ENCODE measurements at regions not wholly inside any gene's neighbourhood (a gene's known extent, or its start where the extent isn't known, plus 50 kb on each side); places are given as distances from the start of the nearest gene placed in this dataset.
"Not testable (repeated sequence)": the region's sequence is repeated elsewhere in the genome, so short reads cannot be mapped to it uniquely, and the experiment has no call there.

DNA sequence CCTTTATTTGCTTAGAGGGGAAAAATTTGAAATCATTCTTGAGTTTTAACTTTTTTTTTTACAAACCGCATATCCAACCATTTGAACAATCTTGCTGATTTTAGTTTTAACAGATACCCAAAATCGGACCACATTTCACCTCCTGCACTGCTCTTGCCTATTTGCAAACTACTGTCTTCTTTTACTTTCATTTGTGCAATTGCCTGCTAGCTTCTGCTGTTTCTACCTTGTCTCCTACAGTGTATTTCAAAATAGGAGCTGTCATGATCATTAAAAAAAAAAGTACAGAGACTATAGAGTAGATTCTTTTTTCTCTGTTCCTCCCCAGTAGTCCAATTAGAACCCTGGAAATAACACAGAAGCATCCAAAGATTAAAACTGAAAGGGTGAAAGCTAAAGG lies 1081.2 kb downstream of the SOCS6 start:
- in situ Hi-C loops (cut with MboI; ENCODE audit: low sequenced_read_pairs in 4 of 4) = no loop called here
- no peak for DNase-seq
- no peak for TF ChIP-seq POLR2A (IDR thresholded peaks at IDR 0.05)
- TF ChIP-seq, protein P1, sequence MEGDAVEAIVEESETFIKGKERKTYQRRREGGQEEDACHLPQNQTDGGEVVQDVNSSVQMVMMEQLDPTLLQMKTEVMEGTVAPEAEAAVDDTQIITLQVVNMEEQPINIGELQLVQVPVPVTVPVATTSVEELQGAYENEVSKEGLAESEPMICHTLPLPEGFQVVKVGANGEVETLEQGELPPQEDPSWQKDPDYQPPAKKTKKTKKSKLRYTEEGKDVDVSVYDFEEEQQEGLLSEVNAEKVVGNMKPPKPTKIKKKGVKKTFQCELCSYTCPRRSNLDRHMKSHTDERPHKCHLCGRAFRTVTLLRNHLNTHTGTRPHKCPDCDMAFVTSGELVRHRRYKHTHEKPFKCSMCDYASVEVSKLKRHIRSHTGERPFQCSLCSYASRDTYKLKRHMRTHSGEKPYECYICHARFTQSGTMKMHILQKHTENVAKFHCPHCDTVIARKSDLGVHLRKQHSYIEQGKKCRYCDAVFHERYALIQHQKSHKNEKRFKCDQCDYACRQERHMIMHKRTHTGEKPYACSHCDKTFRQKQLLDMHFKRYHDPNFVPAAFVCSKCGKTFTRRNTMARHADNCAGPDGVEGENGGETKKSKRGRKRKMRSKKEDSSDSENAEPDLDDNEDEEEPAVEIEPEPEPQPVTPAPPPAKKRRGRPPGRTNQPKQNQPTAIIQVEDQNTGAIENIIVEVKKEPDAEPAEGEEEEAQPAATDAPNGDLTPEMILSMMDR (IDR thresholded peaks at IDR 0.05 in 4 of 5, conservative IDR thresholded peaks at IDR 0.05 in 1 of 5) = no peak
- H3K36me3 ChIP-seq = no peaks in the 10 kb centered on the region
- H3K9me3 ChIP-seq = no peaks in the 10 kb centered on the region
- H3K27me3 ChIP-seq = no peaks in the 10 kb centered on the region
- intact Hi-C loops (cut with DNase I; ENCODE audit: low total_unique reads) = no loop called here
- no peaks in the 10 kb centered on the region for H3K4me1 ChIP-seq
- no peak overlapping the region for H3K4me3 ChIP-seq
- ATAC-seq = no peak
- H3K27ac ChIP-seq = no peak overlapping the region

DNA sequence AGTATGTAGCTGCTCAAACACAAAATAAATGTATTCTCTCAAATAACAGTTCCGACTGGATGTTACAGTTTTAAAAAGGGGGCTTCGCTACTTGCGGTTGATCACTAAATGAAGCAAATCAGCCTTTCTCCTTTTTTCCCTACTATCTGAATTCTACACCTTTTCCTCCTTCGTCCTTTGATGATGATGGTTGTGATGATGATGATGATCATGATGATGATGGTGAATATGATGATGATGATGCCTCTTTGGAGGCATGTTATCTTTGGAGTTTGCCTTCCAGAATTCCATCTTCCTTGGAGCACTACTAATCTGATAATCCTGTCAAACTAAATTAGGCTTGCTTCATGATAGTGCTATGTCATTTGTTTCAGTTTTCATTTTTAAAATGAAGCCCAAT lies 1073.3 kb downstream of the SOCS6 start:
- ATAC-seq (no peak), DNase-seq (no peak)
- H3K27me3 ChIP-seq = no peaks in the 10 kb centered on the region
- H3K27ac ChIP-seq = no peak overlapping the region
- H3K36me3 ChIP-seq = no peaks in the 10 kb centered on the region
- H3K9me3 ChIP-seq = no peaks in the 10 kb centered on the region
- in situ Hi-C loops (cut with MboI; ENCODE audit: low sequenced_read_pairs in 4 of 4) (no loop called here), intact Hi-C loops (cut with DNase I; ENCODE audit: low total_unique reads) (no loop called here)
- no peak overlapping the region for H3K4me3 ChIP-seq
- TF ChIP-seq POLR2A (IDR thresholded peaks at IDR 0.05) = no peak
- TF ChIP-seq, protein P1 (IDR thresholded peaks at IDR 0.05 in 4 of 5, conservative IDR thresholded peaks at IDR 0.05 in 1 of 5) = no peak
- no peaks in the 10 kb centered on the region for H3K4me1 ChIP-seq

DNA sequence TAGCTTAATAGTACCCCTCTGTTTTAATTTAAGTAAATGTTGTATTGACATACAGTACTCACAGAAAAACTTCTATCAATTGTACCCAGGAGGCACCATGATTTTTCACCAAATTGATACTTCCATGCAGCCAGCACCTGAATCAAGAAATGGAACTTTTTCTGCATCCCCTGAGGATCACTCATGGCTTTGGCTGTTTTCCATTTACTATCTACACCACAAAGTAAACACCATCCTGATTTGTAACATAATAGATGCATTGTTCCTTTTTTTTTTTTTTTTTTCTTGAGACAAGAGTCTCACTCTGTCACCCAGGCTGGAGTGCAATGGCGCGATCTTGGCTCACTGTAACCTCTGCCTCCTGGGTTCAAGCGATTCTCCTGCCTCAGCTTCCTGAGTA lies 1066.8 kb downstream of the SOCS6 start:
- H3K27me3 ChIP-seq; in situ Hi-C loops (cut with MboI; ENCODE audit: low sequenced_read_pairs in 4 of 4); H3K9me3 ChIP-seq; intact Hi-C loops (cut with DNase I; ENCODE audit: low total_unique reads); H3K27ac ChIP-seq; ATAC-seq; H3K36me3 ChIP-seq; H3K4me3 ChIP-seq; DNase-seq; H3K4me1 ChIP-seq: not testable (repeated sequence)

DNA sequence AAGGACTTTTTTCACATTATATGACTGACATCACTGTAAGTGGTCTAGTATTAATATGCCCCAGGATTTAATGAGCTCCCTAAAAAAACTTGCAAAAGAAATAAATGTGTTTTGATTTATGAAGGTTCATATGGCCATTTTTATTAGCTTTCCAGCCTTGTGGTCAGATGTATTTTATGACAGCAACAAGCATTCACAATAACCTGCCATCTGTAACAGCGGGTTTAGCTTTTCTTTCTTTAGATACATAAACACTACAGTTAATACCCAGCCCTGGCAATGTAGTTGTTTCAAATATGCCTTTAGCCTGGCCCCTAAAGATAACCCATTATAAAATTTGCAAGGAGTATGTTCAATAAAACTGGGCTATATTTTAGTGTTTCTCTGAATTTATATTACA lies 1063.8 kb downstream of the SOCS6 start:
- Histone ChIP-seq H3K27me3 (no peaks in the 10 kb centered on the region), H3K36me3 (no peaks in the 10 kb centered on the region), H3K27ac (no peak overlapping the region), H3K4me3 (no peak overlapping the region), H3K4me1 (no peaks in the 10 kb centered on the region), H3K9me3 (no peaks in the 10 kb centered on the region)
- in situ Hi-C loops (cut with MboI; ENCODE audit: low sequenced_read_pairs in 4 of 4) (no loop called here), intact Hi-C loops (cut with DNase I; ENCODE audit: low total_unique reads) (no loop called here)
- no peak for ATAC-seq
- TF ChIP-seq POLR2A (IDR thresholded peaks at IDR 0.05) = no peak
- TF ChIP-seq, protein P1 (IDR thresholded peaks at IDR 0.05 in 4 of 5, conservative IDR thresholded peaks at IDR 0.05 in 1 of 5) = no peak
- no peak for DNase-seq

DNA sequence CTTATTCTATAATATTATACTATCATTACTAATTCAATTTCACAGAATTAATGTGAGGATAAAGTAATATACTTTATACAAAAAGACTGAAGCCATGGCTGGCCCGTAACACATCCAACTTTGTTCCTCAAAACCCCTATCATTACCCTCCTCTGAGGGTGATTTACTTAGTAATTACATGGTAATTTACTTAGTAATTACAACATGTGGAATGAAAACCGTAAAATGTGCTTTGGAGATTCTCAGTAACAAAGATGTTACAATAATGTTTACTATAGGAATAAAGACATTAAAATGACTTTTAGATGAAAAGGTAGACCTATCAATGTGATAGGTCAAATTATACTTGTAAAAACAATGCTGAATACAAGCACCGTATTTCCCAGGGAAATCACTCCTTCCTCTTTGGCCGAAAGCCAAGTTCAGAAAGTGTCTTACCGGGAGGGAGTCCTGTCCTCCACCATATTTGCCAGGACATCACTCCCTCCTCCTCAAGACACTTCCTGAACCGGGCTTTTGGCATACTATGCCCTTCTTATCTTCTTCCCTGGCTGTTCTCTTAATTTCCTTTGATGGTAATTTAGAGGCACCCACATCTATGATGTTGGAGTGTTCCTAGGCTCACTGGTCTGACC lies 1047.8 kb downstream of the SOCS6 start:
- TF ChIP-seq, protein P1 (IDR thresholded peaks at IDR 0.05 in 4 of 5, conservative IDR thresholded peaks at IDR 0.05 in 1 of 5) = no peak
- TF ChIP-seq POLR2A (IDR thresholded peaks at IDR 0.05) = no peak
- Histone ChIP-seq H3K4me3 (no peak overlapping the region), H3K36me3 (no peaks in the 10 kb centered on the region), H3K4me1 (no peaks in the 10 kb centered on the region), H3K27me3 (no peaks in the 10 kb centered on the region), H3K9me3 (no peaks in the 10 kb centered on the region), H3K27ac (no peak overlapping the region)
- intact Hi-C loops (cut with DNase I; ENCODE audit: low total_unique reads) (no loop called here), in situ Hi-C loops (cut with MboI; ENCODE audit: low sequenced_read_pairs in 4 of 4) (no loop called here)
- DNase-seq (no peak), ATAC-seq (no peak)
